ENCODE measurements at regions not wholly inside any gene's neighbourhood (a gene's known extent, or its start where the extent isn't known, plus 50 kb on each side); places are given as distances from the start of the nearest gene placed in this dataset.

DNA sequence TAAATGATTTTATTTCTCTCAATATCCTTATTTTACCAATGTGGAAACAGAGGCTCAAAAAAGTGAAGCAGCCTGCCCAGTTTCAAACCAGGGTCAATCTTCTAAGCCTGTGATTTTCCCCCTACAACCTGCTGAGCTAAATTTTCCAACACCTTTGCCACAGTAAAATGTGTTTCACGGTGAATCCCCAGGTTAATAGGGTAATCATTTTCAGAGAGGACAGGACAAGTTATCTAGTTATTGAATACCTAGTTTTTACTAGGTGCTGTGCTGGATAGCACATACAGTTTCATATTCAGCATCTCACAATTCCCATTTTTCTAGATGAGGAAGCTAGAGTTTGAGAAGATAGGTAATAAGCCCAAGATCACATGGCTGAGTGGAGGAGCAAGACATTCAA lies 236.6 kb downstream of the PTH2R start (continued):
- TF ChIP-seq, protein P1, sequence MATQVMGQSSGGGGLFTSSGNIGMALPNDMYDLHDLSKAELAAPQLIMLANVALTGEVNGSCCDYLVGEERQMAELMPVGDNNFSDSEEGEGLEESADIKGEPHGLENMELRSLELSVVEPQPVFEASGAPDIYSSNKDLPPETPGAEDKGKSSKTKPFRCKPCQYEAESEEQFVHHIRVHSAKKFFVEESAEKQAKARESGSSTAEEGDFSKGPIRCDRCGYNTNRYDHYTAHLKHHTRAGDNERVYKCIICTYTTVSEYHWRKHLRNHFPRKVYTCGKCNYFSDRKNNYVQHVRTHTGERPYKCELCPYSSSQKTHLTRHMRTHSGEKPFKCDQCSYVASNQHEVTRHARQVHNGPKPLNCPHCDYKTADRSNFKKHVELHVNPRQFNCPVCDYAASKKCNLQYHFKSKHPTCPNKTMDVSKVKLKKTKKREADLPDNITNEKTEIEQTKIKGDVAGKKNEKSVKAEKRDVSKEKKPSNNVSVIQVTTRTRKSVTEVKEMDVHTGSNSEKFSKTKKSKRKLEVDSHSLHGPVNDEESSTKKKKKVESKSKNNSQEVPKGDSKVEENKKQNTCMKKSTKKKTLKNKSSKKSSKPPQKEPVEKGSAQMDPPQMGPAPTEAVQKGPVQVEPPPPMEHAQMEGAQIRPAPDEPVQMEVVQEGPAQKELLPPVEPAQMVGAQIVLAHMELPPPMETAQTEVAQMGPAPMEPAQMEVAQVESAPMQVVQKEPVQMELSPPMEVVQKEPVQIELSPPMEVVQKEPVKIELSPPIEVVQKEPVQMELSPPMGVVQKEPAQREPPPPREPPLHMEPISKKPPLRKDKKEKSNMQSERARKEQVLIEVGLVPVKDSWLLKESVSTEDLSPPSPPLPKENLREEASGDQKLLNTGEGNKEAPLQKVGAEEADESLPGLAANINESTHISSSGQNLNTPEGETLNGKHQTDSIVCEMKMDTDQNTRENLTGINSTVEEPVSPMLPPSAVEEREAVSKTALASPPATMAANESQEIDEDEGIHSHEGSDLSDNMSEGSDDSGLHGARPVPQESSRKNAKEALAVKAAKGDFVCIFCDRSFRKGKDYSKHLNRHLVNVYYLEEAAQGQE (IDR thresholded peaks at IDR 0.05), result no peak
- no peak for TF ChIP-seq TAF1 (conservative IDR thresholded peaks at IDR 0.05)
- TF ChIP-seq SP1 (IDR thresholded peaks at IDR 0.05), result no peak

DNA sequence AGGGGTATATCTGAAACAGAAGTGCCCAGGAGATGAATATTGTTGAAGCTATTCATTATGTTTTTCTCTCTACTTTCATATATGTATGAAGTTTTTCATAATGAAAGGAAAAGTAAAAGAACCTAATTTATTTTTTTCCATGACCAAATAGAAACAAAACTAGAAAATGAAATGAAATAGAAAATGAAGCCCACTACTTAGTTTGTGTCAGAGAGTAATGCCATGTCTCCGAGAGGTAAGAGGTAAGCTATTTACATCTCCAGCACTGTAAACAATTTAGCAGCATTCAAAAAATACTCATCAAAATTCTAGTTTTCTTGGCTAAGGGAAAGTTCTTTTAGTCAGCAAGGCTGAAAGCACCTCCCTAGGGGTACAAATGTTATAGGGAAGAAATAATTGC lies 238.6 kb downstream of the PTH2R start:
- no peaks in the 10 kb centered on the region for H3K27me3 ChIP-seq (ENCODE audit: control insufficient read depth in 4 of 4, insufficient read depth in 4 of 4, low read length in 3 of 4)
- no peak for DNase-seq (ENCODE audit: low spot score)
- no peak overlapping the region for H3K4me3 ChIP-seq (ENCODE audit: low read depth in 1 of 3, low read length in 3 of 3)
- H3K9ac ChIP-seq (ENCODE audit: low read depth in 1 of 2, low read length in 2 of 2), result no peak overlapping the region
- TF ChIP-seq, protein P2, sequence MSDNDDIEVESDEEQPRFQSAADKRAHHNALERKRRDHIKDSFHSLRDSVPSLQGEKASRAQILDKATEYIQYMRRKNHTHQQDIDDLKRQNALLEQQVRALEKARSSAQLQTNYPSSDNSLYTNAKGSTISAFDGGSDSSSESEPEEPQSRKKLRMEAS (IDR thresholded peaks at IDR 0.05), result no peak
- TF ChIP-seq TAF1 (conservative IDR thresholded peaks at IDR 0.05) (no peak), RAD21 (IDR thresholded peaks at IDR 0.05) (no peak), FOXA2 (IDR thresholded peaks at IDR 0.05) (no peak), EGR1 (IDR thresholded peaks at IDR 0.05; ENCODE audit: low read depth in 2 of 2) (no peak), GABPA (IDR thresholded peaks at IDR 0.05 in 1 of 2, conservative IDR thresholded peaks at IDR 0.05 in 1 of 2) (no peak), FOXA1 (IDR thresholded peaks at IDR 0.05) (no peak), JUND (IDR thresholded peaks at IDR 0.05) (no peak), HNF4A (conservative IDR thresholded peaks at IDR 0.05) (no peak), YY1 (IDR thresholded peaks at IDR 0.05) (no peak)
- TF ChIP-seq, protein P3, sequence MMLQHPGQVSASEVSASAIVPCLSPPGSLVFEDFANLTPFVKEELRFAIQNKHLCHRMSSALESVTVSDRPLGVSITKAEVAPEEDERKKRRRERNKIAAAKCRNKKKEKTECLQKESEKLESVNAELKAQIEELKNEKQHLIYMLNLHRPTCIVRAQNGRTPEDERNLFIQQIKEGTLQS (IDR thresholded peaks at IDR 0.05), result no peak
- TF ChIP-seq, protein P1 (IDR thresholded peaks at IDR 0.05), result no peak
- TF ChIP-seq, protein P4, sequence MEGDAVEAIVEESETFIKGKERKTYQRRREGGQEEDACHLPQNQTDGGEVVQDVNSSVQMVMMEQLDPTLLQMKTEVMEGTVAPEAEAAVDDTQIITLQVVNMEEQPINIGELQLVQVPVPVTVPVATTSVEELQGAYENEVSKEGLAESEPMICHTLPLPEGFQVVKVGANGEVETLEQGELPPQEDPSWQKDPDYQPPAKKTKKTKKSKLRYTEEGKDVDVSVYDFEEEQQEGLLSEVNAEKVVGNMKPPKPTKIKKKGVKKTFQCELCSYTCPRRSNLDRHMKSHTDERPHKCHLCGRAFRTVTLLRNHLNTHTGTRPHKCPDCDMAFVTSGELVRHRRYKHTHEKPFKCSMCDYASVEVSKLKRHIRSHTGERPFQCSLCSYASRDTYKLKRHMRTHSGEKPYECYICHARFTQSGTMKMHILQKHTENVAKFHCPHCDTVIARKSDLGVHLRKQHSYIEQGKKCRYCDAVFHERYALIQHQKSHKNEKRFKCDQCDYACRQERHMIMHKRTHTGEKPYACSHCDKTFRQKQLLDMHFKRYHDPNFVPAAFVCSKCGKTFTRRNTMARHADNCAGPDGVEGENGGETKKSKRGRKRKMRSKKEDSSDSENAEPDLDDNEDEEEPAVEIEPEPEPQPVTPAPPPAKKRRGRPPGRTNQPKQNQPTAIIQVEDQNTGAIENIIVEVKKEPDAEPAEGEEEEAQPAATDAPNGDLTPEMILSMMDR (IDR thresholded peaks at IDR 0.05; ENCODE audit: low read depth, low read length, missing input control), result no peak
- TF ChIP-seq, protein P5, sequence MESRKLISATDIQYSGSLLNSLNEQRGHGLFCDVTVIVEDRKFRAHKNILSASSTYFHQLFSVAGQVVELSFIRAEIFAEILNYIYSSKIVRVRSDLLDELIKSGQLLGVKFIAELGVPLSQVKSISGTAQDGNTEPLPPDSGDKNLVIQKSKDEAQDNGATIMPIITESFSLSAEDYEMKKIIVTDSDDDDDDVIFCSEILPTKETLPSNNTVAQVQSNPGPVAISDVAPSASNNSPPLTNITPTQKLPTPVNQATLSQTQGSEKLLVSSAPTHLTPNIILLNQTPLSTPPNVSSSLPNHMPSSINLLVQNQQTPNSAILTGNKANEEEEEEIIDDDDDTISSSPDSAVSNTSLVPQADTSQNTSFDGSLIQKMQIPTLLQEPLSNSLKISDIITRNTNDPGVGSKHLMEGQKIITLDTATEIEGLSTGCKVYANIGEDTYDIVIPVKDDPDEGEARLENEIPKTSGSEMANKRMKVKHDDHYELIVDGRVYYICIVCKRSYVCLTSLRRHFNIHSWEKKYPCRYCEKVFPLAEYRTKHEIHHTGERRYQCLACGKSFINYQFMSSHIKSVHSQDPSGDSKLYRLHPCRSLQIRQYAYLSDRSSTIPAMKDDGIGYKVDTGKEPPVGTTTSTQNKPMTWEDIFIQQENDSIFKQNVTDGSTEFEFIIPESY (IDR thresholded peaks at IDR 0.05), result no peak
- H3K4me1 ChIP-seq (ENCODE audit: control insufficient read depth in 4 of 4, insufficient read depth in 4 of 4, low read length in 3 of 4), result no peaks in the 10 kb centered on the region
- no peaks in the 10 kb centered on the region for H3K36me3 ChIP-seq (ENCODE audit: control insufficient read depth in 4 of 4, insufficient read depth in 3 of 4, low read depth in 1 of 4, low read length in 3 of 4)
- WGBS, result 75% methylated on average over 1 of the region's 1 CpG
- no peaks in the 10 kb centered on the region for H3K9me3 ChIP-seq (ENCODE audit: control insufficient read depth in 4 of 4, low read length in 3 of 4)
- no peak overlapping the region for H3K27ac ChIP-seq (ENCODE audit: low read depth in 1 of 2, low read length in 2 of 2)
